Liver (tissue), 3 donors: ENCODE measurements at regions not wholly inside any gene's neighbourhood (a gene's known extent, or its start where the extent isn't known, plus 50 kb on each side); places are given as distances from the start of the nearest gene placed in this dataset.

ENCODE experiments used
- ATF3 ChIP-seq: IDR thresholded peaks from 2 replicates; pipeline ENCODE4 v1.6.1; 2016; ENCODE audit warnings: antibody characterized with exemption
- CTCF ChIP-seq: fragments of 150-350 bp; IDR thresholded peaks from 2 replicates; pipeline ENCODE4 v1.5.1; 2017; ENCODE audit warnings: improper control_type of control experiment, low read depth, low read length; ENCODE audit not compliant: missing input control
- EGR1 ChIP-seq, 2 donors: IDR thresholded peaks; 2 replicates each; pipeline ENCODE4 v1.6.1; 2016 to 2018; ENCODE audit warnings: antibody characterized with exemption in 2 of 2, low read depth in 2 of 2
- FOXA1 ChIP-seq: IDR thresholded peaks from 2 replicates; pipeline ENCODE4 v1.6.1; 2016; ENCODE audit warnings: antibody characterized with exemption
- GABPA ChIP-seq, 2 donors: IDR thresholded peaks in 1 of 2; conservative IDR thresholded peaks in 1 of 2; 2 replicates each; pipeline ENCODE4 v1.6.1; 2016; ENCODE audit warnings: antibody characterized with exemption in 2 of 2, mild to moderate bottlenecking in 1 of 2, moderate library complexity in 1 of 2
- JUND ChIP-seq, 2 donors: IDR thresholded peaks; 2 replicates each; pipeline ENCODE4 v1.6.1; 2016; ENCODE audit warnings: antibody characterized with exemption in 2 of 2
- MAX ChIP-seq: IDR thresholded peaks from 2 replicates; pipeline ENCODE4 v1.6.1; 2016; ENCODE audit warnings: antibody characterized with exemption
- RAD21 ChIP-seq, 2 donors: IDR thresholded peaks; 2 replicates each; pipeline ENCODE4 v1.6.1; 2016; ENCODE audit warnings: antibody characterized with exemption in 2 of 2, mild to moderate bottlenecking in 2 of 2
- REST ChIP-seq: IDR thresholded peaks from 2 replicates; pipeline ENCODE4 v1.6.1; 2016; ENCODE audit warnings: antibody characterized with exemption, mild to moderate bottlenecking
- SP1 ChIP-seq: IDR thresholded peaks from 2 replicates; pipeline ENCODE4 v1.6.1; 2018; ENCODE audit warnings: antibody characterized with exemption, mild to moderate bottlenecking
- TAF1 ChIP-seq: conservative IDR thresholded peaks from 2 replicates; pipeline ENCODE4 v1.6.1; 2016; ENCODE audit warnings: antibody characterized with exemption, mild to moderate bottlenecking
- YY1 ChIP-seq: IDR thresholded peaks from 2 replicates; pipeline ENCODE4 v1.6.1; 2016; ENCODE audit warnings: antibody characterized with exemption, mild to moderate bottlenecking
- ZBTB33 ChIP-seq: IDR thresholded peaks from 2 replicates; pipeline ENCODE4 v1.6.1; 2016; ENCODE audit warnings: antibody characterized with exemption
- donor health status: healthy.
- donor health status: healthy.

GRCh38 chr16:74035816-74036215, 260.8 kb upstream of the PSMD7 start:
- TF ChIP-seq CTCF (peak; percentile 17), RAD21 (IDR thresholded peaks at IDR 0.05) (peak in 1 of 2 donors; percentile 38), TAF1 (no peak), SP1 (no peak), EGR1 (IDR thresholded peaks at IDR 0.05; ENCODE audit: low read depth in 2 of 2) (no peak), GABPA (IDR thresholded peaks at IDR 0.05 in 1 of 2, conservative IDR thresholded peaks at IDR 0.05 in 1 of 2) (no peak), ATF3 (no peak), MAX (no peak), JUND (IDR thresholded peaks at IDR 0.05) (no peak), REST (no peak), FOXA1 (no peak), ZBTB33 (no peak), YY1 (no peak)
